Left forelimb (tissue), 1 donor: ENCODE measurements at regions not wholly inside any gene's neighbourhood (a gene's known extent, or its start where the extent isn't known, plus 50 kb on each side); places are given as distances from the start of the nearest gene placed in this dataset.

ENCODE experiments used
- DNase-seq: peaks from one replicate; pipeline ENCODE4 v3.0.0-alpha.2; 2018; ENCODE audit warnings: low spot score

DNA sequence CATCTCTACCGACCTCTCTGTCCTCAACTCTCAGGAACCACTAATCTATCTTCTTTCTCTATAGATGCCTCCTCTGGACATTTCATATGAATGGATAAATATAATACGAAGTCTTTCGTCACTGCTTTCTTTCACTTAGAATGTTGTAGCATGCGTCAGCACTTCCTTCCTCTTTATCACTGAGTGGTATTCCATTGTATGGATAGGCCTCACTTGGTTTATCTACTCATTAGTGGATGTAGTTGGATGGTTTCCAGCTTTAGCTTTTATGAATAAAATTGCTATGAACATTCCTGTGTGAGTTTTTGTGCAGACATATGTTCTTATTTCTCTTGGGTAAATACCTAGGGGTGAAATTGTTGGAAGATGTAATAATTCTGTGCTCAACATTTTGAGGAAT, 528.2 kb upstream of the FAT1 start:
- DNase-seq = no peak

DNA sequence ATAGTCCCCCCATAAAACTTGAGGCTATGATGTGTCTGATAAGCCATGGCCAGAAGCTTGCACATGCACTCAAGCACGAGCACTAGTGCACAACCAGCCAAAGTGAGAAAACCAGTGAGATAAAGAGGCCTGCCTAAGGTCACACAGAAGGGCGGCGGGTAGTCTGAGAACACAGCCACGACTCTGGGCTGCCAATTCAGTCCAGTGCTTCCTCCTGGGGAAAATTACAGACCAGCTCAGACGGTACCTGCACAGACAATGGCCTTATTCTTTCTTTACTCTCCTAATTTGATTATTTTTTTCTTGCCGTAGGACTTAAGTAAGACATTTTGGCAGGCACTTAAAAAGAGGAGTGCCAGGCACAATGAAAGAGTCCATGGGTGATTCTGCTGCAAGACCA, 533.2 kb upstream of the FAT1 start:
- DNase-seq = no peak

DNA sequence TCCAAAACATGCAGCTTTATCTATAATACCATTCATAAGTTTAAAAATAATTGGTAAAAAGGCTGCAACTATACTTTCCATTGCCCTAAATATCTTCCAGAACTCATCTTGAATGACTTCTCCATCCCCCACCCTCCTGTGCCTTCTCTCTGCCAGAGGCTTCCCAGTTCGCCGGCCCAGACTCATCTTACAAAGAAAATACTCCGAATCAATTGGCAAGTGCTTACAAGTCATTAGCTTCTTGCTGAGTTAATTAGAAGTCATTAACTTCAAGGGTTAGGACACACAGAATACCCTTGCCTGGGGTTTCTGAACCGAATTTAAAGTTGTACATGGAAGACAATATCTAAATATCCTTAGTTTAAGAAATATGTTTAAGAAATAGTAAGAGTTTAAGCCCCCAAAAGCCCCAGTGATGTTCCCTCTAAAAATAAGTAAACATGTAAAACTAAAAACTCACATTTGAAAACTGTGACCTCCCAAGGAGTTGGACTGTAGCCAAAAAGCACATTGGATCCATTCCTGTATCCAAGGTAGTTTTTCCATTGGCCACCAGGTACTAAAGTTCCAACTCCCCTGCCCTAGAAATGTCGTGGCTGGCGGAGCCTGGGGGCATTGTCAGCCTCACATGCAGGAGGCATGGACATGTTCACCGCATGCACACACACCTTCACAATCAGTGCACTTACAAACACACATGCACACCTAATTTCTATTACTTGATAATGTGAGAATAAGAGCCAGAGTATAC, 535.2 kb upstream of the FAT1 start:
- DNase-seq = no peak

DNA sequence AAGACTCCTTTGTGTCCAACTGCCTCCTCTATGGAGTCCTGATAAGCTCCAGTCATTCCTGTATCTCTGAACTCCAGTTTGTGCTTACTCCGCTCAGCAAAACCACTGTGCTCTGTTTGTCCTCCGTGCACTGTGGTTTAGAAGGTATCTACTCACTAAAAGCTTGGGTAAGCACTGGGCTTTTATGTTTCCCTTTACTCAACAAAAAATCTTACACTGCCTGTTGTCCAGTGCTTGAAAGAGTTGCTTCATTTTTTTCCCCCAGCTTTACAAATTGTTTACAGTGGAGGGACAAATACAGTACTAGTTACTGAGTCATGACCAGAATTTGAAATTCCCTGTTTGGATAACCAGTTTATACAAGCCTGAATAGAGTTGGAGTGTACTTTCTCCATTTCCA, 545.3 kb upstream of the FAT1 start:
- no peak for DNase-seq

DNA sequence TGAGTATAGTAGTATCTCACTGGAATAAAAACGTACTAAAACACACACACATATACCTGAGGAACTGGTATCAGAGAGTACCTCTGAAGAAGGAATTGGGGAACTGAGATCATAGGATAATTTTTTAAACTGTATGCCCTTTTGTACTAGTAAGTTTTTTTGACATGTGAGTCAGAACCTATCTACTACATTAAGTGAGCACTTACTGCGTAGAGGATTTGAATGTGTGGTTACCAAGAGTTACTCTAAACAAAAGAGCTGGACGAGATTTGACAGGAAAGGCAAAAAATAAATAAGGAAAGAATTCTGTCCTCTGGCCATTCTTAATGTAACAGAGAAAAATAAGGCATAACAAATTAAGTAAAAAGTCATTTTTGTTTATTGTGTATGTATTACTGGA, 546.5 kb upstream of the FAT1 start:
- no peak for DNase-seq

DNA sequence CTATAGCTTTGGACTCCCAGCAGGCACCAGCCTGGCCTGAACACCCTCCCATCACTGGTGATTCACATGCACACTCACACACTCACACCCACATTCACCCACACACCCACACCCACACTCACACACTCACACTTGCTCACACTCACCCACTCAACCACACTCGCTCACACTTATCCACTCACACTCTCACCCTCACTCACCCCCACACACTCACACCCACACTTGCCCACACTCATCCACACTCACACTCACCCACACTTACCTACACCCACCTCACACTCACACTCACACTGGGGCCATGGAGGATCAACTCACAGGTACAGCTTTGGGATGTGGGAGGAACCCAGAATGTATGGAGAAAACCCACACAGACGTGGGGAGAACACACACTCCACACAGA, 548.2 kb upstream of the FAT1 start:
- DNase-seq = no peak

DNA sequence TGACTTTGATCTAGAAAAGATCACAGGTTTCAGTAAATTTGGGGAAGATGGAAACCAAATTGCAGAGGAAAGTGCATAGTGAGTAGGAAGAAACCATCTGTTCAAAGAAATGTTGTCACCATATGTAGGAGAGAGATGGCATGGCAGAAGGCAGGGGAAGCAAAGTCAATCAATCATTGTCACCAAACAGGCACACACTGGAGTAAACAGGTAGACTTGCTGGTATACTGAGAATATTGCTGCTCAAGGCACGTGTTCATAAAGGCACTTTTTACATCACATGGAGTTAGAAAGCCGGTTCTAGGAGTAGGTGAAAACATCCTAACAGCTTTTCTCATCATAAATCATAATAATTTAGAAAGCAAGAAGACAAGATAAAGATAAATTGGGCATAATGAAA, 550.5 kb upstream of the FAT1 start:
- DNase-seq = no peak

DNA sequence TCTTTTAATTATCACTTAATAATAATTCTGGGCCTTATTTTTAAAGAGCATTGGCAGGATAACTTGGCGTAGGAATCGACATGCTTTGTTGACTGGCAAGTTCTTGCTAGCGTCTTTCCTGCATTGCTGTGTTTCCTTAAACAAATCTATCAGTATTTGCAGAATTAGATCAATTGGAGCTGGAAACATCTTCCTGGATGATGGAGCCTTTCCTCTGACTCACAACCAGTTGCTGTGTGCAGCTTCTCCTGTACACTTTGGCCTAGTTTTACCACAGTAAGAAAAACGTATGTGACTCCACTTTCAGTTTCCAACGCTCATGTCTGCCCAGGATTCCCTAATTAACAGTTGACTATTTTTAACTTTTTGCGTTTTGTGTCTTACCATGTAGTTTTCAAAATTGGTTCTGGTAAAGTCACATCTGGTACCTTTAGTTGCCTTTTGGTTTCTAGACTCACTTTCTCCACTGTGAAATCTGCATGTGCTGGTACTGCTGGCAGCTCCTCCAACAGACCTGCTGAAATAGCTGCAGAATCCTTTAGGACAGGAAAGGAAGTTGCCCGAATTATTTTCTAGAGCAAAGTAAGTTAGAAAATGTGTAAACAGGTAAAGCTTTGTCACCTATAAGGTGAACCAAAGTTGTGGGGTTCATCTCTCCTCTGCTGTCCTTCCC, 553.2 kb upstream of the FAT1 start:
- DNase-seq = no peak

DNA sequence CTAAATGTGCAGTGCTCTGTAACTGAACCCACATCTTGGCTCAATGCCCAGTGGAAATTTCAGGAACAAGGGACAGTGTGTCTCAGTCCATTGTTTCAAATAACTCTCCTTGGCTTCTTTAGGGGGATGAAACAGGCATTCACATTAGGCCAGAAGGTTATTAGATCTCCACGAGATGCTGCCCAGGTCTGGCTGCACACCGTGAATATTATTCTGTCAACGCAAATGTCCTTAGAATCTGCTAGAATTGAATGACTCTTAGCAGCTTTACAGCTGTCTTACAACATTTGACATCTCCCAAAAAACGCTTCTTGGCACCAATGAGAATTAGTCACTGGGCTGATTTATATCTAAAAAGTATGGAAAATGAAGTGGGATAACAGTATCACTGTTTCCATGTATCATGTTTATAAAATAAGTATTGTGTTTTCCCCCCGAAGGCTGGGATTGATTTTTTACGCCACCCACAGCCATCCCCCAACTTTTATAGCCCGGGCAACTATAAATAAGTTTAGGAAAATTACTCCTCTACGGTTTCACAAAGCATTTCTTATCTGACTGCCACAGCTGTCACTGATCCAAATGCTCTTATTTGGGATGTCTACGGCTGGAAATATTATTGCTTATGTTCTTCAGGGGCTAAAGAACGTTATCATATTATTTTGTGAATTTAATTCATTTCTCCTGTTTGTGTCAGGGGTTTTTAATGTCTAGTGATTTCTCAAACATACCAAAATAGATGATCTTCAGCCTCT, 559.7 kb upstream of the FAT1 start:
- no peak for DNase-seq

DNA sequence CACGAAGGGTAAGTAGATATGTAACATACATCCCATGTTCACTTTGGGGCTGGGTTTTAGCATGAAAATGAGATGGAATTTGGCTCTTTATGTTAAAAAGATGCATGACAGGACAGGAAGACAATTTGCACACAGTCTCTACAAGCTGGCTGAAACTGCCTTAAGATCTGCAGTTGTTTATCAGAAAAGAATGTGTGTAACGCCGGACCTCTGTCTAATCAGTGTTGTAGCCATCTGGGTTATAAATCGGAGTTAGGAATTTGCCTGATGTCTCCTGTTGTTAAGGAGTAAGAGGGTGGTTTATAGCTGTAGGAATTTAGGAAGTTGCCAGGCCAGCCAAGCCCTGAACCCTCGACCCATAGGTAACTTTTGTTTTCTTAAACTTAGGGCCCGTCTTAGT, 562.9 kb upstream of the FAT1 start:
- DNase-seq = no peak

DNA sequence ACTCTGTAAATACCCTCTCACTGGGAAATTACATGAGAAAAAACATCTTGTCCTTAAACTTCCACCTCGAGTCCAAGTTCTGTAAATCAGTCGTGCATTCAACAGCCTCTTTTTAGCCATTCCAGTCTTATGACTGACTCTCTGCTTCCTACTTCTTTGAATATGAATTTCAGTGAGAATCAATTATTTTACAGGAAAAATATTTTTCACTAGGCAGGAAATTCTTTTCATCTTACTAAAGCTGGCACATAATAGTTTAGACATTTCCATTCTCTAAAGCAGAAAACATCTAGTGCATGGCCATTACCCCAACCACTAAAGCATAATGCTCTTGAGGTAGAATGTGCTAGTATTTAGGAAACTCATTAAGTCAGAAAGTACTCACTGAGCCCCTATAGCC, 565.7 kb upstream of the FAT1 start:
- DNase-seq = no peak

DNA sequence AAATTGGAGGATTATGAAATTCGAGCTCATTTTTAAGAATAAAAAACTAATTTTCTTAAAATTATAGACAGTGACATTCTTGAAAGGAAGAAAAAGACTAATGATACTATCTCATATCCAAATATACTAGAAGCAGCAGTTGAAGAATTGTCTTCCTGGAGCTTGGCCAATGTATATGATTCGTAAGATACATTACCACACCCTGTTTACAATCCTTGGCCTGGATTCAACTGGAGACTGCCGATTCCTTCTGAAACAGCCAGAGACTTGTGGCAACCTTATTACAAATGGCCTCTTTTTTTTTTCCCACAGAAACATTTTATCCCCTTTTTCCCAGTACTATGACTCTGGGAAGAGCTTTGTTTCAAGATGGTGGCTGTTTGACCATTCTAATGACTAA, 571.2 kb upstream of the FAT1 start:
- DNase-seq = no peak

DNA sequence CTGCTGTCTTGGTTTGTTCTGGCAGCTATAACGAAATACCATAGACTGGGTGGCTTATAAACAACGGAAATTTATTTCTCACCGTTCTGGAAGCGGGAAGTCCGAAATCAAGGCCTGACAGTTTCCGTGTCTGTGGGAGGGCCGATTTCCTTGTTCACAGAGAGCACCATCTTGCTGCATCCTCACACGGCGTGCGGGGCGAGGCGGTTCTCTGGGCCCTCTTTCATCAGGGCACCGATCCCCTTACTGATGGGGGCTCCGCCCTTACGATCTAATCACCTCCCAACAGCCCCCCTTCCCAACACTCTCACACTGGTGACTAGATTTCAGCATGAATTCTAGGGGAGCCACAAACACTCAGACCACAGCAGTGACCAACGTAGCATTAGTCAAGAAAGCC, 578.3 kb upstream of the FAT1 start:
- DNase-seq = no peak

DNA sequence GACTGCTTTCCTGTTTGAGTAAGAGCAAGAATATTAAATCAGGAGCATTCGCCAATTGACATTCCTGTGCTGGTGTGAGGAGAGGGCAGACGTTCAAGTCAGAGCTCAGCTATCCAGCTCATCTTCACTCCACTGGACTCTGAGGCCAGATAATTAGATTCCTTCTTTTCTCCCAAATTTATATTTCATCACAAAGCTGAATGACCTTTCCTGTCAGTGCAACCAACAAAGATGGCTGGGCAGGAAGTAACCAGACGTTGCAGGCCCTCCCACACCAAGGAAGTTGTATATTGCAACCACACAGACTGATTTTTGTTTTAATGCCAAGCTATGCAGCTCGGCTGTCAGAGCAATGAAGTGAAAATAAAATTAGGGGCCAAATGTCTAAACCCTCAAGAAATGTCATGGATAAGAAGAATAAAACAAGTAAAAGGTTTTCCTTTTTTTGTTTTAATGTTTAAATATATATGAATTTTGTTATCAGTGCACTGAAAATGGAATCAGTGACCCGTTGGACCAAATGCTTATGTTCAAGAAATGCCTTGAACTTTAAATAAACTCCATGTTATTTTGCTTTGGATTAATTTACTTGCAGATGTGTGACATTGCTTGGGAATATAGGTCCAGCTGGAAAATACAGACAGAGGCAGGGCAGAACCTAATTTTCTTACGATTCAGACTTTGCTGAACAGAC, 578.9 kb upstream of the FAT1 start:
- no peak for DNase-seq

DNA sequence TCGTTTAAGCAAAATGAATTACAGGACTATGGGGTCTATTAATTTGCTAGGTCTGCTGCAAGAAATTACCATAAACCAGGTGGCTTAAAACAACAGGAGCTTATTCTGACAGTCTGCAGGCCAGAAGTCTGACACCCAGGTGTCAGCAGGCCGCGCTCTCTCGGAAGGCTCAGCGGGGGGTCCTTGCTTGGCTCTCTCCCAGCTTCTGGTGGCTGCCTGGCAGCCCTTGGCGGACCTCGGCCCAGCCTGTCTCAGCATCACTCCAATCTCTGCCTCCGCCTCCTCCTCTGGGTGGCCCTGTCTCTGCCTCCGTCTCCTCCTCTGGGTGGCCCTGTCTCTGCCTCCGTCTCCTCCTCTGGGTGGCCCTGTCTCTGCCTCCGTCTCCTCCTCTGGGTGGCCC, 580.5 kb upstream of the FAT1 start:
- no peak for DNase-seq

DNA sequence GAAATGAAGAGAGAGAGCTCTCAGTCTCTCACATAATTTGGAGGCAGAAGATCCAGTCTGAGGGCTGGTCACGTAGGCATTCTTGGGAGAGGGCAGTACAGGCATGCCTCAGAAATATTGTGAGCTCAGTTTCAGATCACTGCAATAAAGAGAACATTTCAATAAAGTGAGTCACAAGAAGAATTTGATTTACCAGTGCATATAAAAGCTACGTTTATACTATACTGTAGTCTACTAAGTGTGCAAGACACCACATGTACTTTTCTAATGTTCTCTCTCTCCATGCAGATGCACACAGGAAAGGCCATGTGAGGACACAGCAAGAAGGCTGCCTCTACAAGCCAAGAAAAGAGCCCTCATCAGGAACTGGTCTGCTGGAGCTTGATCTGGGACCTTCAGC, 583.5 kb upstream of the FAT1 start:
- DNase-seq = no peak

DNA sequence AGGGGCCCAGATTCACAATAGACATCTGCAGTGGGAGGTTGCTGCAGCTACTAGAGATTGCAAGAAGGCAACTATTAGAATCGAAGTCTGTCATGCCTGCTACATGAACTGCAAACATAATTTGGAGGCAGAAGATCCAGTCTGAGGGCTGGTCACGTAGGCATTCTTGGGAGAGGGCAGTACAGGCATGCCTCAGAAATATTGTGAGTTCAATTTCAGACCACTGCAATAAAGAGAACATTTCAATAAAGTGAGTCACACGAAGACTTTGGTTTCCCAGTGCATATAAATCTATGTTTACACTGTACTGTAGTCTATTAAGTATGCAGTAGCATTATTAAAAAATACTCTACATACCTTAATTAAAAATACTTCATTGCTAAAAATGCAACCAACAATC, 585.8 kb upstream of the FAT1 start:
- DNase-seq = no peak

DNA sequence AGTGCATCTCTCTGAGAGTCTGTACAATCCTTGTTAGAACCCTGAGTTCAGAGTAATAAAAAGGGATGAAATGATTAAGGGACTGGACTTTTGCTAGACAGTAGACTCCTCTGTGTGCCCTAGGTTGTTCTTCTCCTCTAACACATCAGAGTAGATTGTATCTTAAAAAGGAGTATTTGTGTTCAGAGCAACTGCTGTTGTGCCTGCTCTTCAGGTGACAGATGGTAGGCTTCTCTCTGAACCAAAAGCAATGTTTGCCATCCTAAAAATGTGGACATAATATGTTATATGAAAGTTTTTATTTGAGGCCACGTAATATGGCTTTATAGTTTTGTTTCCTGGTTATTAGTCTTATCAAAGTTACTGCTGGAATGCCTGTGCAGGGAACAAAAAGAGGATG, 588.6 kb upstream of the FAT1 start:
- no peak for DNase-seq

DNA sequence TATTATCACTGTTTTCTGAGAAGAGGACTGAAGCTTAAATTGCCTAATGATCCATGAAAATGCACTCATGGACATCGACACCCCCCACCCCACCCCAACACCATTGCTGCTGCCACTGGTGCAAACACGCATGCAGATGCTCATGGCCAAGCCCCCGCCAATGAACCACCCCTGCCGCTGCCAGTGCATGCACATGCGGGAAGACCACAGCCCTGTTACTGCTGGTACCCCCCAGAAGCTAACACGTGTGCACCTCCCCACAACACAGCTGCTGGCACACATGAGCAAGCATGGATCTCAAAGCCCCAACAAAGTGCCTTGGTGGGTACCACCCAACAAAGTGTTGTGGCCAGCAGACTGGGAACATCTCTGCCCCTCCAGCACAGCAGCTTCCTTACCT, 594.1 kb upstream of the FAT1 start:
- no peak for DNase-seq

DNA sequence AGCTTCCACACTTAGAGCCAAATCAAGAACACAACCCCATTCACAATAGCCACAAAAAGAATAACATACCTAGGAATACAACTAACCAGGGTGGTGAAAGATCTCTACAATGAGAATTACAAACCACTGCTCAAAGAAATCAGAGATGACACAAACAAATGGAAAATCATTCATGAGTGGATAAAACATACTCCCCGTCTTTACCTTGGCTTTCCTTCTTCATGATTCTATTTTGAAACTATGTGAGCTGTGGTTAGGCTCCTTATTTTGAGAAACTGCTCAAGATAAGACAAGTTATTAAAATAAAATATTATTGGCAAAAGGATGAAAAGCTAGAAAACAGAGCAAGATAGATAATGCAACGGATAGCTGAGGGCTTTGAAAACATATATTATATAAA, 598.1 kb upstream of the FAT1 start:
- no peak for DNase-seq

DNA sequence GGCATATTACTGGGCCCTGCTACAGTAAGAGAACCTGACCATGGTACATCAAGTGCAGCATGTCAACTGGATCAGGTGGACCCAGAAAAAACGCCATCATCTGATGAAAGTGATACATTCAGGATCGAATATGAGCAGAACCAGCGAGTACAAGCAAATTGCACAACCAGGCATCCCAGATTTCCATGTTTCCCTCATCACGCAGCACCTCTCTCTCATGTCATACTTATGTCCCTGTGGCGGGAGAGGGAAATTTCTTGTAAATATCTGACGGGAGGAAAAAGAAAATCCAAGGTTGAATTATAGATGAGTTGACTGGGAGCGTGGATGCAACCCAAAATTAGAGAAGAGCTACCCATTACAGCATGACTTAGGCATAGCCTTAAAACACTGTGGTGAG, 608.5 kb upstream of the FAT1 start:
- DNase-seq = no peak

DNA sequence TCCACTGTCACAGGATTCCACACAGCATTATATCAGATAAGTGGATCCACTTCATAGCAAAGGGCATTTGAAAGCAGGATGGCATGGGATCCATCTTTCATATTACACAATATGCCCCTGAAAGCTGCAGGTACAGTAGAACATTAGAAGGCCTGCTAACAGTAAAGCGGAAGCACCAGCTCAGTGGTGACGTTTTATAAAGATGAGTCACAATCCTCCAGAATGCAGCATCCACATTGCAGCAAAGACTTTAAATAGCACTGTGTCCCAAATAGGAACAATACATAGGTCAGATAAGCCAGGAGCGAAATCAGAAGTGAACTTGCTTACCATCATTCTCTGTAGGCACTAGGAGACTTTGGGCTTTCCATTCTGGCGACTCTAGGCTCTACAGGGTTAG, 609.5 kb upstream of the FAT1 start:
- DNase-seq = no peak

DNA sequence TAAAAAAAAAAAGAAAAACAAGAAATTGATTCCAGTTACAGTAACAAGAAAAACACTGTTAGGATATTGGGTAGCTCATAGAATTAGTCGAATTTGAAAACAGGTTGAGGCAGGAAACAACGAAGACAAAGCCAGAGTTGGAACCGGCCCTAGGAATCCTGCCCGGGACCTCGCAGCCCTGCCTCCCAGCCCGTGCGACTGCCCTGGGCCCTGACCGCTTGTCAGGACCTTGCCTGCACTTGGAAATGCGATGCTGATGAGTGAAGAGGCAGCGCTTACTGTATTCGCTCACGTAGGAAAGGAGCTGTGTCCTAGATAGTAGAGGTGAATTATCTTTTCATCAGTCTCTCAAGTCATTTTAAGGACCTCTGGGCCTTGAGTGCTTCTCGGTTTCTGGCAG, 611.7 kb upstream of the FAT1 start:
- DNase-seq = no peak
